GM18517 (cell line): ENCODE measurements at regions not wholly inside any gene's neighbourhood (a gene's known extent, or its start where the extent isn't known, plus 50 kb on each side); places are given as distances from the start of the nearest gene placed in this dataset.

ENCODE experiments used
- ATAC-seq: cut with Tn5 transposase; IDR thresholded peaks from one replicate; pipeline ENCODE4 v1.9.1; 2021; ENCODE audit warnings: mild to moderate bottlenecking, moderate library complexity; ENCODE audit not compliant: unreplicated experiment

DNA sequence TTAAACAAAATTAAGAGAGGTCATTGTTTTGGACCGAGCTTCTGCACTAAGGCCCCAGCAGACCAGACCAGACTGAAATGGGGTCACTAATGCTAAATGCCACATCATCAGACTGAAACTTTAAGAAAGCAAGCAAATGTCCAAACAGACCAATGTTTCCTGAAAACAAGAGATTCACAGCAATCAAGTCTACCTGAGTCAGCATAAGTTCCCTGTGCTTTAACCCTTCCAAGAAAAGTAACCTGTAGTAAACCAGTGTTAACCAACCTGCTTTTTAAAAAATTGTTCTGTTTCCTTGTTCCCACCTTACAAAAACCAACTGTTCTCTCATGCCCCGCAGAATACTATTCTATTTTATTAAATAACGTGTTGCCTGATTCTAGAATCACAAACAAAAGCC is 241.1 kb upstream of the GADL1 start:
- no peak for ATAC-seq

DNA sequence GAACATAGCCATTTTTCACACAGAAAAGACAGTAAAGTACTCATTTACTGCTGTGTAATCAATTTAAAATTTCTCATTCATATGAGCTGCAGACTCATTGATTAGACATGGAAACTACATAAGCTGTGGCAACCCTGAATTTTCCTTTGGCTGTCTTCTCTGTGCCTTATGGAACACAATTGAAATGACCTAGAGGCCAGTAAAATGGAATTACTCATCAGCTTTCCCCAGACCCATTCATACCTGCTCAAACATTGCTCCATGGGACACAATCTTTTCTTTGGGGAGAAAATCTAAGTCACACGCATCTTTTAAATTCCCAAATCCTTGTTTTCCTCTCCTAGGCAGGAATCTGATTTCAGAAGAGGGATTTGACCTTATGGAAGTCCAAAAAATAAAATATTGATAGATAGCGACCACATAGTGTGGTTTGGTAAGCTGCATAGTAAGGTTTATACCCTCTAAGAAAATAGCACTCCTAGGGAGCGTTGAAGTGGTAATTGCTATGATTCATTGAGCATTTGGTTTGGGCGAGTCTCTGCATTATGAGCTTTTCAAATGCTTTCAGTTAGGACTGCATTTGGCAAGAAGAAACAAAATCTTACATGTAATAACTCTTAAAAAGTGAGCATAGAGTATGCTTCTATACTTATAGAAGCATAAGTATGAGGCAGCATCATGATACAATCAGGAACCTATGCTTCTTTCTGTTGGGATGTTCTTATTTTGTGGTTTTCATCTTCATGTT is 243.4 kb upstream of the GADL1 start:
- ATAC-seq = no peak

- ATAC-seq = no peak
These were observed 246.0 kb upstream of the GADL1 start for GRCh38 chr3:31140470-31140869.

- no peak for ATAC-seq
These were observed 247.7 kb upstream of the GADL1 start for GRCh38 chr3:31142139-31142538.

- ATAC-seq = no peak
These were observed 248.1 kb upstream of the GADL1 start for GRCh38 chr3:31142543-31142942.

GRCh38 chr3:31145062-31145461 is 250.6 kb upstream of the GADL1 start:
- ATAC-seq = no peak

DNA sequence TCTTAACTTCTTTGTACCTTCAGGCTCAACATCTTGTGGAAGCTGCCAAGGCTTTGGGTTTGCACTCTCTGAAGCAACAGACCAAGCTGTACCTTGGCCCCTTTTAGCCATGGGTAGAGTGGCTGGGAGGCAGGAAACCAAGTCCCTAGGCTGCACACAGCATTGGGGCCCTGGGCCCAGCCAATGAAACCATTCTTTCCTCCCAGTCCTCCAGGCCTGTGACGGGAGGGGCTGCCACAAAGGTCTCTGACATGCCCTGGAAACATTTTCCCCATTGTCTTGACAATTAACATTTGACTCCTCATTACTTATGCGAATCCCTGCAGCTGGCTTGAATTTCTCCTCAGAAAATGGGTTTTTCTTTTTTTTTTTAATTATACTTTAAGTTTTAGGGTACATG is 253.1 kb upstream of the GADL1 start:
- no peak for ATAC-seq

DNA sequence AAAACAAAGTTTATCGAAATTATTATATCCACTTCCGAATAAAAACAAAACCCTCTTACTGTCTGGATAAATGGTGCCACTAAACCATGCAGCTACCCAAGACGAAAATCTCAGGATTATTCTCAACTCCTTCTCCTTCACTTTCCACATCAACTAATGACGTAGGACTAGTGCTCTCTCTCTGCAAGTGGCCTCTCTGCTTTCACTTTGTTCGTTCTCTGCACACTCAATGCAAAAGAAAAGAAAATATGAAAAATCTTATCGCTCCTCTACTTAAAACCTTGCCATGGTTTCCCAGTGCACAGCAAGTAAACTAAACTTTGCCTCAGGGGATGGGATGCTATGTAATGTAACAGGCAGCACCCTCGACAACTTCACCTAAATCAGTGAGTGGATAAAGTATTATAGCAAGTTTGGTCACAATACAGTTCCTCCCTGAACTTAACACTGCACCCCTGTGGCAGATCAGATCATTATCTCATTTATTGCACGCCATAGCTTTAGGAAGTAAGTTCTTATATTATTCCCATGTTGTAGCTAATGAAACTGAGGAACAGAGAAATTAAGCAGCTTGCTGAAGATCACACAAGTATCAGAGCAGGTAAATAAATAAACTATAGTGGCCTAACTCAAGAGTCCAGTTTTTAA is 262.7 kb upstream of the GADL1 start:
- ATAC-seq = no peak

DNA sequence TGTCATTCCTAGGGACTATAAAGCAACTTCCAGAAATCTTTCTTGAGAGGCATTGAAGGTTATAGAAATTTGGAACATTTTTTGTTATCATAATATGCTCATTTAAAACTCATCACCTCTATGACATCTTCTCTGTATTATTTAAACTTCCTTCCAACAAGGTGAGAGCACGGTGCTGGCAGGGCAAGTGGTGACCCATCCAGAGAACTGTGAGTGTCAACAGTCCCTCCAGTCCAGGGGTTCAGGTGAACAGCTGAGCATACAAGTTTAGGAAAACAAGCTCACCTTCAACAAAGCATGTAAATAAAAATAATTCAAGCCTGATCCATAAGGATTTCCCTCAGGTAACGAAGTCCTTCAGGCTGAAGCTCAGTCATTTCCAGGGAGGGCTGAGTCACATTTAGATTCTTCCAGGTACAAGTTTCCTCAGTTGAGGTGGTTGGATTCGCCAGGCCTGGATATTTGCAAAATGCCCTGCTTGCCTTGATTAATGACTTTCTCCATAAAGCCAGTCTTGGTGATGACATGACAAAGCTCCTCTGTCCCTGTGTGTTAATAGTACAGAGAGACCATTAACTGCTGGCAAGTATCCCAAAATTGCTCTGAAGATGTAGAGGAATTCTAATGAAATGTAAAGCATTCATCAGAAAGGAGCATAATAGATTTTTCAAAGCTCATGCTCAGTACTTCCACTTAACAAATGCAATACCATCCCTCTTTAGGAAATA is 263.6 kb upstream of the GADL1 start:
- ATAC-seq = no peak

DNA sequence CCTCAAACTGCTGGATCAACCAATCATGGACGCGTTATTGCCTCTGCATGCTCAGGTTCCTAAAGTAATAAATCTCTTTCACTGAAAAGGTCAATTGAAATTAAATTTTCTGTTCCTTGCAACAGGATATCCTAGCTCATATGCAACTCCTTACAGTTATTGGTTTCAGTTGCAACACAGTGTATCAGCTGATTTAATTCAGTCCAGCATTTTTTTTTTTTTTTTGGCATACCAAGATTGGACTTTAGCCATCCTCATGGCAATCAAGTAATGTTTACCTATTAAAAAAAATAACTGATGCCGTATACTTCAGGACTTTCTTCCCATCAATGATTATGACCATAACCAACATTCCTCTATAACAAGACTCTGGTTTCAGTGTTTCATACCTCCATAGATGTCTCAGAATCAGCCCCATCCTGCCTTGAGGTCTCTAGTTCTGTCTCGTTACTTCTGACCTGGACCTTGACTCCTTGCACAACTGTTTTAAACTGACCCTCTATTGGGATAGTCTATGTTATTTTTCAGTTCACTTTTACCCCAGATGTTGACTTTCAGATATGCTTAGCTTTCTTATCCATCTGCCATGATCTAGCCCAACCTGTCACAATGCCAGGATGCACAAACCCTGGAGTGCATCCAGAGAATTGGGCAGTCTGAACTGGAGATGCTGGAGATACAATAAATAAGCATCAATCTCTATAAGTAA is 265.0 kb upstream of the GADL1 start:
- no peak for ATAC-seq

DNA sequence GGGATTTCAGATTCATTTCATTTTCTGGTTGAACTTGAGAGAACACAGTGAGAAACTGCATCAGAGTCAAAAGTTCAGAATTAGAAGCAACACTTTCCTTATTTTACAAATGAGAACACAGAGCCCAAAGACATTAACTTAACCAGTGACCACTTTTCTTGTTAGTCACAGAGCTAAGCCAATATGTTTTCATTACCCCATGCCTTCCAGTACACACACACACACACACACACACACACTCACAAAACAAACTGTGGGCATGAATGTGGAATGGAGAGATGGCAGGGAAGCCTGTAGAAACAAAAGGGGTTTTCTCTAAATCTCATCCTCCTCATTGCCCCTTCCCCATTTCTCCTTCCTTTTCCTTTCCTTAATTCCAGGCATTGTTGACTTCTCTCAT is 267.4 kb upstream of the GADL1 start:
- ATAC-seq = no peak

DNA sequence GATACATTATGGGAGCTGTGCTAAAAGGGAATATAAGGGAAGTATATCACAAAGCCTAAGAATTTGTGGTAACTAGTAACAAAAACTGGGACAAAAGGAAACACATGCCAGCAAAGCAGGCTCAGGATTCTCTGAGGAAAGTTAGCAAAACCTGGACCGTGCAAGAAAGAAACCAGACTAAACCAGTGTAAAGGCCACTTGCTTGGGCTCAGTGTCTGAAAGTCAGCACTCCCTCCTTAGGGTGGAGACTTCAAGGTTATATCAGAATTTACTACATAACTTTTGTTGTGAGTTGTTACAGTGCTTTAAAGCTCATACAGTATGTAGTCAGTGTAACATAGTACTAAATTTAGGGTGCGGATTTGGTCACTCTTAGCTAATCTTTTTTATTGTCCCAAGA is 269.9 kb upstream of the GADL1 start:
- no peak for ATAC-seq

- ATAC-seq = no peak
These were observed 271.0 kb upstream of the GADL1 start for GRCh38 chr3:31165399-31165860.

DNA sequence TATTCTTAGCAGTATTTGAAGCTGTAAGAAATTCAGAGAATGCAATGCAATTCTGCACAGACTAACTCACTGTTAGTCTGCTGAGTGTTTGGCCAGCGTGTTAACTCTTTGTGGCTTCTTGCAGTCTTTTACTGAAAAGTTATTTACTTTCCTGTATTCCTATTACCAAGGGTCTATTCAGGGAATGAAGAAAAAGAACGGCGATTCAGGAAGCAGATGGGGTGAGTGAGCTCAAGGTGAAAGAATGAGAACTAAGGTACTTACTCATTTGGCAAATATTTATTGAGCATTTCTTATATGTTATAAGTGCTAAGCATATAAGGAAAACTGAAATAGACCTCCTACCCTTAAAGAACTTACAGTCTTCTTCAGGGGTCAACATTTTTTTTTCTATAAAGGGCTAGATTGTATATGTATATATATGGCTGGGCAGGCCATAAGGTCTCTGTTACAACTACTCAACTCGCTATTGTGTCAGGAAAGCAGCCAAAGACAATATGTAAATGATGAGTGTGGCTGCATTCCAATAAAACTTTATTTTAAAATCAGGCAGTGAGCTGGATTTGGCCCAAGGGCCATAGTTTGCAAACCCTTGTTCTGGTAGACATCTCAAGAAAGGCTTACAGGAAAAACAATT is 271.9 kb upstream of the GADL1 start:
- no peak for ATAC-seq

DNA sequence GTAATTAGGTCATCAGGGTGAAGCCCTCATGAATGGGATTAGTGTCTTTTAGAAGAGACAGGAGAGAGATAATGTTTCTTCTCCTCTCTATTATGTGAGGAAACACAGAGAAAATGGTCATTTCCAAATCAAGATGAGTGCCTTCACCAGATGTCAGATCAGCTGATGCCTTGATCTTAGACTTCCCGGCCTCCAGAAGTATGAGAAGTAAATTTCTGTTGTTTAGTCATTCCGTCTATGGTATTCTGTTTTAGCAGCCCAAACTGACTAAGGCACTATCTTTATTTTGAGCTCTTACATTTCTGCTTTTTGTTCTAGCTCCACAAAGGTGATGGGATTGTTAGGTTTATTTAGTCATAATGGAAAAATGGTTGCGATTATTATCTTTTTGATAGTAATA is 273.2 kb upstream of the GADL1 start:
- ATAC-seq = no peak

DNA sequence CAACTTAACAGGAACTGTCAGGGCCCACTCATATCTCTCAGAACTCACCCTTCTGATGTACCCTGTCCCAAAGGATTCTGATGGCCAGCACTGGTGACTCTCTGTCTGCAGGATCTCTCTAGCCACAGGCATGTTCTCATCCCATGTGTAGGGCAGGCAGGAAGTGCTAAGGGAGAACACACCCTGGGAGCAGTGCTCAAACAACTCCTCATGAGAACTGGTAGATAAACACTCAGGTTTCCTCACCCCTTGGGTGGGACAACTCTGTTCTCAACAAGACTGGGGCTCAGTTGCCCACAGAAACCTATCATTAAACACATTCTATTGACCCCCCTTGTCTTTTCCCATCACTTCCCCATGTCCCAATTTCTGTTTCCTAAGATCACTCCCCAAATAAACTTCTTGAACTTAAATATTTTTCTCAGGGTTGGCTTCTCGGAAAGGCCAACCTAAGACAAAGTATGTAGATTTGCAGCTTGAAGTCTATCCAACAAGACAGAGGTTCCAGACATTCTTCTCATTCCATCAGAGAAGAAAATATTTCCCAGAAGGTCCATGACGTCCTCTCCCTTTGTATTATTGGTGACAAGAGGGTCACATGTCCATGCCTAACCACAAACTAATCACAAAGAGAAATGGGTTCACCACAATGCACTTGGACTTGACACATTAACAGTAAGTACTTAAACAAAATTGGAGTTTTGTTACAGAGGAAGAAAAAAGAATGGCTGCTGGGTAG is 276.6 kb upstream of the GADL1 start:
- no peak for ATAC-seq

GRCh38 chr3:31172336-31172735 is 277.9 kb upstream of the GADL1 start:
- no peak for ATAC-seq

- no peak for ATAC-seq
These were observed 278.8 kb upstream of the GADL1 start for GRCh38 chr3:31173118-31173718.

DNA sequence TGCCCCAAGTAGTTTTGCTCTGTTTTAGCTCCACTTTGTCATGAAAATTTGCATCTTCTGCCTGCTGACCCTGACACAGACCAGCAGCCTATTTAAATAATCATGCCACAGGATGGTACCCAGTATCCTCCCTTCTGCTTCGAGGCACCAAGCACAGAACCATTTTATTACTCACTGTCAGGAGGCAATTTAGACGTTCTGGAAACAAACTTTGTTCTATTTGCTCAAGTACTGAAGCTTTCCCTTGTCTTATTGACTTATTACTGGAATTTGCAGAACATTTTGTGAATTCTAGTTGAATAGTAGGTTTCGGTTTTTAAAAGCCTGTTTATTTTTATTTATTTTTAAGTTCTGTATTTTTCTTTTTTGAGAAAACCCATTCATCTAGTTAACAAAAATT is 279.6 kb upstream of the GADL1 start:
- no peak for ATAC-seq

GRCh38 chr3:31176045-31176444 is 281.6 kb upstream of the GADL1 start:
- no peak for ATAC-seq
